ENCODE measurements at regions not wholly inside any gene's neighbourhood (a gene's known extent, or its start where the extent isn't known, plus 50 kb on each side); places are given as distances from the start of the nearest gene placed in this dataset.

DNA sequence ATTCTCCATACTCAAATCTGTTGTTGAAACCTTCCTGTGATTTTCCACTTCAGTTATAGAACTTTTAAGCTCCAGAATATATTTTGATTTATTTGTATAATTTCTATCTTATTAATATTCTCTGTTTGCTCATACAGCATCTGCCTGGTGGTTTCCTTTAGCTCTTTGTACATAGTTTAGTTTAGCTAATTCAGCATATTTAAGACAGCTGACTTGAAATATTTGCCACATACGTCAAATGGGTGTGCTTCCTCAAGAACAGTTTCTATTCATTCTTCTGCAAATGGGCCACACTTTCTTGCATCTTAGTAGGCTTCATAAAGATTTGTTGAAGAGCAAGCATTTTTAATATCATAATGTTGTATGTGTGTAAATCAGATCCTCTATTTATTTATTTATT is 101.8 kb downstream of the MAGEC1 start:
- ChIA-PET POLR2A (no interaction called here), CTCF (no interaction called here)
- dilution Hi-C loops (cut with MboI; ENCODE audit: extremely low pct_ligation_motif_present, low sequenced_read_pairs) (no loop called here), intact Hi-C loops (cut with micrococcal nuclease) (no loop called here)
- DNase-seq (ENCODE audit: low read depth, low spot score) = no peak
- Histone ChIP-seq H3K9me1 (replicated peaks; ENCODE audit: control insufficient read depth, extremely low read depth, insufficient read depth, low read length) (no peaks in the 10 kb centered on the region), H3K4me3 (replicated peaks in 1 of 3; ENCODE audit: insufficient read depth in 1 of 3, low read depth in 1 of 3, low read length in 3 of 3) (no peak overlapping the region), H3K36me3 (ENCODE audit: control insufficient read depth in 2 of 2, extremely low read depth in 1 of 2, insufficient read depth in 2 of 2, low read length in 2 of 2) (no peaks in the 10 kb centered on the region), H2AFZ (ENCODE audit: low read depth, low read length) (no peak overlapping the region), H3K79me2 (ENCODE audit: control insufficient read depth, insufficient read depth, low read length) (no peaks in the 10 kb centered on the region), H3K9ac (replicated peaks; ENCODE audit: extremely low read depth, insufficient read depth, low read length) (no peak overlapping the region), H3K27me3 (ENCODE audit: control insufficient read depth in 2 of 2, insufficient read depth in 2 of 2, low read length in 2 of 2) (no peaks in the 10 kb centered on the region), H3K4me1 (ENCODE audit: control insufficient read depth, extremely low read depth, insufficient read depth, low read length) (no peaks in the 10 kb centered on the region), H3K4me2 (ENCODE audit: insufficient read depth, low read length) (no peak overlapping the region), H4K20me1 (replicated peaks; ENCODE audit: control insufficient read depth, extremely low read depth, insufficient read depth, low read length) (no peaks in the 10 kb centered on the region), H3K27ac (ENCODE audit: insufficient read depth, low read depth, low read length) (no peak overlapping the region), H3K9me3 (replicated peaks; ENCODE audit: control insufficient read depth, insufficient read depth, low read length) (no peaks in the 10 kb centered on the region)
- no peak for TF ChIP-seq POLR2AphosphoS5 (IDR thresholded peaks at IDR 0.05; ENCODE audit: insufficient read depth, low read depth, low read length)
- no peak for TF ChIP-seq FOS (IDR thresholded peaks at IDR 0.05; ENCODE audit: borderline replicate concordance, insufficient read depth, low read length)
- TF ChIP-seq, protein P1, sequence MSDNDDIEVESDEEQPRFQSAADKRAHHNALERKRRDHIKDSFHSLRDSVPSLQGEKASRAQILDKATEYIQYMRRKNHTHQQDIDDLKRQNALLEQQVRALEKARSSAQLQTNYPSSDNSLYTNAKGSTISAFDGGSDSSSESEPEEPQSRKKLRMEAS (IDR thresholded peaks at IDR 0.05; ENCODE audit: insufficient read depth, insufficient read length) = no peak
- TF ChIP-seq JUN (IDR thresholded peaks at IDR 0.05; ENCODE audit: borderline replicate concordance, insufficient read depth, insufficient read length, low read depth) = no peak
- no peak for TF ChIP-seq POLR2A (IDR thresholded peaks at IDR 0.05; ENCODE audit: low read depth, low read length)
- no peak for TF ChIP-seq MYC (IDR thresholded peaks at IDR 0.05; ENCODE audit: low read depth, low read length)
- no peak for TF ChIP-seq EZH2 (IDR thresholded peaks at IDR 0.05; ENCODE audit: borderline replicate concordance, low read depth, low read length, severe bottlenecking)
- TF ChIP-seq, protein P2, sequence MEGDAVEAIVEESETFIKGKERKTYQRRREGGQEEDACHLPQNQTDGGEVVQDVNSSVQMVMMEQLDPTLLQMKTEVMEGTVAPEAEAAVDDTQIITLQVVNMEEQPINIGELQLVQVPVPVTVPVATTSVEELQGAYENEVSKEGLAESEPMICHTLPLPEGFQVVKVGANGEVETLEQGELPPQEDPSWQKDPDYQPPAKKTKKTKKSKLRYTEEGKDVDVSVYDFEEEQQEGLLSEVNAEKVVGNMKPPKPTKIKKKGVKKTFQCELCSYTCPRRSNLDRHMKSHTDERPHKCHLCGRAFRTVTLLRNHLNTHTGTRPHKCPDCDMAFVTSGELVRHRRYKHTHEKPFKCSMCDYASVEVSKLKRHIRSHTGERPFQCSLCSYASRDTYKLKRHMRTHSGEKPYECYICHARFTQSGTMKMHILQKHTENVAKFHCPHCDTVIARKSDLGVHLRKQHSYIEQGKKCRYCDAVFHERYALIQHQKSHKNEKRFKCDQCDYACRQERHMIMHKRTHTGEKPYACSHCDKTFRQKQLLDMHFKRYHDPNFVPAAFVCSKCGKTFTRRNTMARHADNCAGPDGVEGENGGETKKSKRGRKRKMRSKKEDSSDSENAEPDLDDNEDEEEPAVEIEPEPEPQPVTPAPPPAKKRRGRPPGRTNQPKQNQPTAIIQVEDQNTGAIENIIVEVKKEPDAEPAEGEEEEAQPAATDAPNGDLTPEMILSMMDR (IDR thresholded peaks at IDR 0.05; ENCODE audit: extremely low read depth in 1 of 2, insufficient read depth in 1 of 2, low read depth in 1 of 2, low read length in 2 of 2) = no peak
- TF ChIP-seq GATA2 (IDR thresholded peaks at IDR 0.05; ENCODE audit: insufficient read depth, insufficient read length, low read depth, low read length) = no peak
- no peak for FAIRE-seq
- BruUV-seq (replicated peaks) = no TSS peak
